ENCODE measurements at regions not wholly inside any gene's neighbourhood (a gene's known extent, or its start where the extent isn't known, plus 50 kb on each side); places are given as distances from the start of the nearest gene placed in this dataset.
"Not testable (repeated sequence)": the region's sequence is repeated elsewhere in the genome, so short reads cannot be mapped to it uniquely, and the experiment has no call there.

GRCh38 chr16:33913601-33914000 lies 454.2 kb downstream of the TP53TG3F start:
- not testable (repeated sequence) for DNase-seq (ENCODE audit: low read depth in 3 of 3, low spot score in 2 of 3)

DNA sequence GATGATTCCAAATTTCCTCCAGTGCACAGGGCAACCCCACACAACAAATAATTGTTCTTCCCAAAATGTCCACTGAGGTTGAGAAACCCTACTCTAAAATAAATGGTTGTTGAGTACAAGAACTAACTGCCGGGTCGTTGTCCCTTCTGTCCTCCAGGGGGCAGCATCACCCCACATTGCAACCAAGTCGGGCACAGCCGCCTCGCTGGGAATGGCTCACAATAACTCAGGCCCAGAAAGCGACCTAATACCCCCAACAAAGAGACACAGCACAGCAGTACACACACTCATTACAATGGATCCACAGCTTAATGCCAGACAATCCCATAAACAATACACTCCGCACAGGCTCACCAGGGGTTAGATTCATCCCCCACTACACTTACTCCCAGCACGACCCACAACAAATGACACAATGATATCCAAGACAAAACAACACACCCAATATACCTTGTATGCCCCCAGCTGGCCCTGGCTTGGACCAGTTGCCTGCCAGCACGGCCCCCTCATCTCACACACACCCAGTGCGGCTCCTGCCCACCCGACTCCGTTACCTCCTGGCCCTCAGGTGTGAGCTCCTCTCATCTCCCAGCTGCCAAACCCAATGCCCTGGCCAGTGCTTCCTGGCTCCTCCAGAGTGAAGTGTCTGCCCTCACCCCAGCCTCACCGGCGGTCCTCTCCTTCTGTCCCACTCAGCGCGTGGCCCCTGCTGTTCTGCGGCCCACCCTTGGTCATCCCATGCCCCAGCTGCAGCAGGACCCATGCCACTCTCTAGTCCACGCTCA lies 461.5 kb downstream of the TP53TG3F start:
- DNase-seq (ENCODE audit: low read depth in 3 of 3, low spot score in 2 of 3), result not testable (repeated sequence)

- DNase-seq (ENCODE audit: low read depth in 3 of 3, low spot score in 2 of 3), result not testable (repeated sequence)
Observed at GRCh38 chr16:33922914-33923313, 463.5 kb downstream of the TP53TG3F start.

DNA sequence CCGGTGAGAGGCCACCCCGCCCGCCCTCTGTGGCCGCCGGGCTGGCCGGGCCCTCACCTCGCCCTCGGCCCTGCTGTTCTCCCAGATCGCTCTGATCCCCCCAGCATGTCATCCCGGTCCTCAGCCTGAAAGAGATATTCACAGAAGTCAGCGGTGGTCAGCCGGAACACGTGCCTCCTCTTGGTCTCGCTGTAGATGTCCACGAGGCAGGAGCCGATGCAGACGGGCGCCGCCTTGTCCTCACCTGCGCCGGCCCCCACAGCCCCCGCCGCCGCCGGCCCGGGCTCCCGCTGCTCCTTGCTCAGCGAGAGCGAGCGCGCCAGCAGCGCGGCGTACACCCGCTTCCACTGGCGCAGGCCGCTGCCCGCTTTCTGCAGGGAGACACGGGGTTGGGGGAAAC lies 468.6 kb downstream of the TP53TG3F start:
- DNase-seq (ENCODE audit: low read depth in 3 of 3, low spot score in 2 of 3), result not testable (repeated sequence)

DNA sequence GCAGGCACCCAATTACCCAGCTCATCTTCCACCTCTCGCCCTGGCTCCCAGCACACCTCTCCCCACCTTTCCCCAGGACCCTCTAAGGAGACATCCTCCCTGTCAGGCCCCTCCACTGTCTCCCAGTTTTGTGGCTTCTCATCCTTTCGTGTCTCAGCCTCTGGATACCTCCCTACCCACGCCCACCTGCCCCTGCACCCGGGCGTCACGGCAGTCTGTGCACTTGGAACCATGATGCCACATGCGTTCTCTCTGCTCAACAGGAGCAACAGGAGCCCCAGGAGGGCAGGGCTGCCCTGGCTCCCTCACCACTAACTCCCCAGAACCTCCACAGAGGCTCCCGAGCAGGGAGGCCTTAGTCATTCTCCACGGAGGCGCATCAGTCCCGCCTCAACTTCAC lies 472.8 kb downstream of the TP53TG3F start:
- not testable (repeated sequence) for DNase-seq (ENCODE audit: low read depth in 3 of 3, low spot score in 2 of 3)

DNA sequence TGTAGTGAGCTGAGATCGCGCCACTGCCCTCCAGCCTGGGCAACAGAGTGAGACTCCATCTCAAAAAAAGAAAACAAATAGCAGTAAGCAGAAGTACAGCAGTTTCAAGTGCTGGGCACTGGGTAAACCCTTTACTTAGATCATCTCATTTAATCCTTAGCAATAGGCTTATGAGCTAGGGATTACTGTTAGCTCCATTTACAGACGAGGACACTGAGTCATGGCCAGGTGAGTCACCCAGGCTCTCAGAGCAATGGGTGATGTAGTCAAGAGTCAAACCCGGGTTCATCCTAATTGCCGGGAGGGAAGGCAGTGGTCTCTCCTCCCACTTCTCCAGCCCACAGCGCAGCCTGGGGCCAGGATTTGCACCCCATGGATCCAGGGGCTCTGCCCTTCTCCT lies 473.6 kb downstream of the TP53TG3F start:
- not testable (repeated sequence) for DNase-seq (ENCODE audit: low read depth in 3 of 3, low spot score in 2 of 3)

DNA sequence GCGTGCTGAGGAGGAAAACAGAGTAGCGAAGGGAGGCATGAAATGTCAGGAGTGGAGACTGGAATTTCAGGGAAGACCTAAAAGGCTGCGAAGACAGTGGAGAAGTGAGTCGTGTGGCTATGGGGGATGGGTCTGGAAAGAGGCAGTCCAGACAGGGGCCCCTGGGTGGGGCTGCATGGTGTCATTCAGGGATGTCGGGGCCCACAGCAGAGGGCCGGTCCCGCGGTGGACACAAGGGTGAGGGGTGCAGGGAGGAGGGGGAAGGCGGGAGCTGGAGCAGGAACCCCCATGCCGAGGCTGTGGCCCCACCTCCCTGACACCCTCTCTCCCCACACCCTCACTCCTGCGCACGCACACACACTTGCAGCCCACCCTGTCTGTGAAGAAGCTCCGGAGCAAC lies 476.4 kb downstream of the TP53TG3F start:
- not testable (repeated sequence) for DNase-seq (ENCODE audit: low read depth in 3 of 3, low spot score in 2 of 3)

GRCh38 chr16:33938097-33938496 lies 478.7 kb downstream of the TP53TG3F start:
- DNase-seq (ENCODE audit: low read depth in 3 of 3, low spot score in 2 of 3), result not testable (repeated sequence)

- DNase-seq (ENCODE audit: low read depth in 3 of 3, low spot score in 2 of 3), result not testable (repeated sequence)
Observed at GRCh38 chr16:33961536-33961935, 502.1 kb downstream of the TP53TG3F start.

GRCh38 chr16:33965534-33965933 lies 506.1 kb downstream of the TP53TG3F start:
- DNase-seq (ENCODE audit: low read depth in 3 of 3, low spot score in 2 of 3), result not testable (repeated sequence)

GRCh38 chr16:33966855-33967254 lies 507.4 kb downstream of the TP53TG3F start:
- DNase-seq (ENCODE audit: low read depth in 3 of 3, low spot score in 2 of 3), result not testable (repeated sequence)

DNA sequence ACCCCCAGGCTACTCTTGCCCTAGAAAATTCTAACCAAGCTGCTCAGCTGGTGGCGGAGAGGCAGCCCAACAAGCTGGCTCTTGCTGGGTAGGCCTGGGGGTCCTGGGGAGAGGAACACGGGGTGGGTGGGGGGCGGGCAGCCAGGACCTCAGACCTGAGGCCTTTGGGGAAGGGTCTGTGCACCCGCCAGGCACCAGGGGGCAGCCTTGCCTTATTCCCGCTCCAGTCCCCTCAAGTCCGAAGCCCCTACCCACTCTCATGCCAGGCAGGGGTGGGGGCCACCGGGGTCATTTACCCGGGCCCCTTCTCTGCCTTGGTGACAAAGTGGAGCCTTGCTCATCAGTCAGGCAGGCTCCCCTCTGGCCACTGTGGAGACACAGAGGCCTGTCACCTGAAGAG lies 515.1 kb downstream of the TP53TG3F start:
- not testable (repeated sequence) for DNase-seq (ENCODE audit: low read depth in 3 of 3, low spot score in 2 of 3)

DNA sequence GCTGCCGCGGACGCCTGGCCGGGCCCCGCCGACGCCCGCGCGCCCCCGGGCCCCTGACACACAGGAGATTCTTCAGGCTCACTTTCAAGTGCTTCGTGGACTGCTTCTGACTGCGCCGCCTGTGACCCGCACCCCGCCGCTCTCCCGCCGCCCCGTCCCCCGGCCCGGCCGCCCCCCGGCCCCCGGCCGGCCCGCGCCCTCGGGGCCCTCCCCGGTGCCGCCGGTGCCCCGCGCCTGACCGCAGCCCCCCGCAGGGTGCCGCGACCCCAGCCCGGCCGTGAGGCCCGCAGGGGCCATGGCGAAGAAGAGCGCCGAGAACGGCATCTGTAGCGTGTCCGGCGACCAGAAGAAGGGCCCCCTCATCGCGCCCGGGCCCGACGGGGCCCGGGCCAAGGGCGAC lies 516.3 kb downstream of the TP53TG3F start:
- not testable (repeated sequence) for DNase-seq (ENCODE audit: low read depth in 3 of 3, low spot score in 2 of 3)

- DNase-seq (ENCODE audit: low read depth in 3 of 3, low spot score in 2 of 3), result not testable (repeated sequence)
Observed at GRCh38 chr16:33976521-33976920, 517.1 kb downstream of the TP53TG3F start.

DNA sequence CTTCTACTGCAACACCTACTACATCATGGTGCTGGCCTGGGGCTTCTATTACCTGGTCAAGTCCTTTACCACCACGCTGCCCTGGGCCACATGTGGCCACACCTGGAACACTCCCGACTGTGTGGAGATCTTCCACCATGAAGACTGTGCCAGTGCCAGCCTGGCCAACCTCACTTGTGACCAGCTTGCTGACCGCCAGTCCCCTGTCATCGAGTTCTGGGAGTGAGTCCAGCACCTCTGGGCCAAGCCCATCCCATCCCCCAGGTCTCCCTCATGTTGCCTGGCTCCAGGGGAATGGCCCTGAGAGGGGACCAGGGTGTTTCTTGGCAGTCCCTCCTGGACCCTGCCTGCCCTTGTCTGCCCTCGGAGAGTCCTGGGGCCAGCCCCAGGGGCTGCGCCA lies 519.4 kb downstream of the TP53TG3F start:
- DNase-seq (ENCODE audit: low read depth in 3 of 3, low spot score in 2 of 3), result not testable (repeated sequence)

DNA sequence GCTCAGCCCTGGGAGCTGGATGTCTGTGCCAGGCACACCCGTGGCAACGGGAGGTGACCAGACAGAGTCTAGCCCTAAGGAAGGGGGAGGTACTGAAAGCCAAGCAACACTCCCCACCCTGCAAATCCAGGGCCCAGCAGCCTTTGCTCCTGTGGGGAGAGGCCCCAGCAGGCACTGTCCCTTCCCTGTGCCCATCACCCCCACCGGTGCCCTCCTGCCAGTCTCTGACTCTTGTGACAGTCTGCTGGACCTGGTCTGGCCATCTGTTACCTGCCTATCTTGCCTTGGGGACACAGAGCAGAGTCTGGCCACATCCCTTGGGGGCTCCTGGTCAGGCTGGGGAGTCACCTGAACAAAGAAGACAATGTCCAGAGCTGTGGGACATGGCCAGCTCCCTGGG lies 520.2 kb downstream of the TP53TG3F start:
- not testable (repeated sequence) for DNase-seq (ENCODE audit: low read depth in 3 of 3, low spot score in 2 of 3)

GRCh38 chr16:33980736-33981135 lies 521.3 kb downstream of the TP53TG3F start:
- DNase-seq (ENCODE audit: low read depth in 3 of 3, low spot score in 2 of 3), result not testable (repeated sequence)

DNA sequence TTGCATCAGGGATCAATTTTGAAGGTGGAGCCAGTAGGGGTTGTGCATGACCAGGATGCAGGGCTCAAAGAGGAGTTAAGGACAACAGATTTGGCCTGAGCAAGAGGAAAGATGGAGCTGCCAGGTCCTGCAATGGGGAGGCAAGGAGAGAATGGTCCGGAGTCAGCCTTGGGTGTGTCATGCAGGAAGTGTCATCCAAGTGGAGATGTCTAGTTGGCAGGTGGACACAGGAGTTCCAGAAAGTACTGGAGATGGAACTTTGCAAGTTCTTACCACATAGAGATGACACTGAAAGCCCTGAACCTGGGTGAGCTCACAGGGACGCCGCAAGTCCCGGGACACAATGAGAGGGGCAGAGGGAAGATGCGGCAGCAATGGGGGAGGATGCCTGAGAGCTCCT lies 525.0 kb downstream of the TP53TG3F start:
- not testable (repeated sequence) for DNase-seq (ENCODE audit: low read depth in 3 of 3, low spot score in 2 of 3)

DNA sequence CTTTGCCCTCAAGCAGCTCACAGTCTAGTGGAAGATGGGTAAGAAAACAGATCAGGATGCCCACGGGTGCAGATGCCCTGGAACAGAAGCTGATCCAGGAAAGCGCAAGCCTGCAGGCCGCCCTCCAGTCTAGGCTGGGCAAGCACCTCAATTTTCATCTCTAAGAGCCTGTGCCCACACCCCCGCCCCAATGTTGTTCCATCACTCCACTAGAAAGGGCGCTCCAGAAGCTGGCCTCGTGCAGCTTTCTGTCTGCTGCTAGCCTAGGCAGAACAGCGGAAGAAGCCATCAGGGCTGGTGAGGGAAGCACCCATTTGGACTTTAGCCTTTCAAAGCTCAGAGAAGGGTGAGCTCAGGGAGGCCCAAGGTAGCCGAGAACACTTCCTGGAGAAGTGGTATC lies 527.1 kb downstream of the TP53TG3F start:
- DNase-seq (ENCODE audit: low read depth in 3 of 3, low spot score in 2 of 3), result not testable (repeated sequence)

DNA sequence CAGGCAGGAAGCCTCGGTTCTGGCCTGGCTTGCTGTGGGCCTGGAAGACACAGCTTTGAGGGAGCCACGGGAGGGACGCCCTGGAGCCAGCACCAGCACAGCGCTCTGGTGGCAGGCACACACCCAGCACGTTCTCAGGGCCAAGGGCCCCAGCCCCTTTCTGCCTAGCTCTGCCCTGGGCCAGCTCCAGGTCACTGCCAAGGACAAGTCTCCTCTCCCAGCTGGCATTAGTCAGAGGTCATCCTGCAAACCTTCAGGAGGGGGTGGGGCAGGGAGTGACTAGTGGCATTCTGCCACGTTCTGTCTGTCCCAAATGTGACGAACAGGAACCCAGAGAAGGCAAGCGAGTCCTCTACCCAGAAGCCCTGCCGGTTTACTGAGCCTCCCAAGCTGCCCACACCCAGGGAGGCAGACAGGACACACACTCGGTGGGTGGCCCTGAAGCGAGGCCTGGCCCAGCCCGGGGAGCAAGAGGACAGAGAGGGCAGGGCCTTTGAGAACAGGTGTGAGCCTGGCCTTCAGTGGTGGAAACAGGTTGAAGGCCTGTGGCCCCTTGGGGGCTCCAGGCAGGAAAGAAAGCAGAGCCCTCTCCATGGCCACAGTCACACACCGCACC lies 528.0 kb downstream of the TP53TG3F start:
- DNase-seq (ENCODE audit: low read depth in 3 of 3, low spot score in 2 of 3), result not testable (repeated sequence)

- DNase-seq (ENCODE audit: low read depth in 3 of 3, low spot score in 2 of 3), result not testable (repeated sequence)
Observed at GRCh38 chr16:33988012-33988411, 528.6 kb downstream of the TP53TG3F start.

DNA sequence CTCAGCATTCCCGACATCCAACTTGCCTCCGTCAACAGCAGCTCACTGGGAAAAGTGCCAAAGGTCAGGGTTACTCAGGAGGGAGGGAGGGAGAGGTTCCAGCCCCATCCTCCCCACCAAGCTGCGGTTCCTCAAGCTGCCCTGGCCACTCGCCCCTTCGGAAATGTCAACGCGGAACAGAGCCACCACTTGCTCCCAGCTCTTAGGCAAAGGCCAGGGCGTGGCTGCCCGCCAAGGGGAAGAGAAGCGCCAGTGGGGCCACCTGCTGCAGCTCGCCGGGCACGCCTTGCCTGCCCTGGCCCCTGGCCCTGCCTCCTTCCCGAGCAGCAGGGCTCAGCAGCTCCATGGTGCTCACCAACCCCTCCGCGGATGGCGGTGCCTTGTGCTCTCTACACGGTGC lies 531.1 kb downstream of the TP53TG3F start:
- DNase-seq (ENCODE audit: low read depth in 3 of 3, low spot score in 2 of 3), result not testable (repeated sequence)

Data from right renal cortex interstitium (tissue), 3 donors.